ENCODE measurements at regions not wholly inside any gene's neighbourhood (a gene's known extent, or its start where the extent isn't known, plus 50 kb on each side); places are given as distances from the start of the nearest gene placed in this dataset.

DNA sequence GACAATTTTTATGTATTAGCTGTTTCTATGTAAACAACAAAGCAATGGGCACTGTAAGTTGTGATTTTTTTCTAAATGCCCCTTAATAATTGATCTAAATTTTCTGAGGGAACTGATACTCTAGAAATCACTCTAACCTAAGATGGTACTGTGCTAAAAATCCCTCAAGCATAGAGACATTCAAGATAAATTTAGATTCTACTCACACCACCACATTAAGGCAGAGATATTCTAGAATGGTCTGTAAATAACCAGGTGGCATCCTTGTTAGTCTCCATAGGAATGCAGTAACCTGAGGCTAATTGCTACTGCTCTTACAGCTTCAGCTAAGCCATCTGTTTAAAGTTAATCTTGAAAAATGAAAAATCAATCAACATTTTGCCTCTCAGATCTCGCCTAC, 87.3 kb downstream of the SLC41A2 start:
- Histone ChIP-seq H3K4me2 (ENCODE audit: insufficient read depth, low read length) (no peak overlapping the region), H3K36me3 (ENCODE audit: insufficient read depth, low read length) (no peaks in the 10 kb centered on the region), H3K27me3 (ENCODE audit: insufficient read depth, low read length) (no peaks in the 10 kb centered on the region), H3K4me3 (ENCODE audit: insufficient read depth, low read length) (no peak overlapping the region), H3K9me3 (ENCODE audit: low read depth, low read length) (no peaks in the 10 kb centered on the region), H4K20me1 (ENCODE audit: insufficient read depth, low read length) (no peaks in the 10 kb centered on the region), H2AFZ (ENCODE audit: low read length) (no peak overlapping the region), H3K4me1 (ENCODE audit: insufficient read depth, low read length) (peaks cover 2% of the 10 kb centered on the region), H3K79me2 (ENCODE audit: insufficient read depth, low read length) (no peaks in the 10 kb centered on the region), H3K27ac (ENCODE audit: low read depth, low read length) (no peak overlapping the region)
- DNase-seq (ENCODE audit: insufficient read length, low spot score, missing footprints) = peak; percentile 1
- TF ChIP-seq, protein P1, sequence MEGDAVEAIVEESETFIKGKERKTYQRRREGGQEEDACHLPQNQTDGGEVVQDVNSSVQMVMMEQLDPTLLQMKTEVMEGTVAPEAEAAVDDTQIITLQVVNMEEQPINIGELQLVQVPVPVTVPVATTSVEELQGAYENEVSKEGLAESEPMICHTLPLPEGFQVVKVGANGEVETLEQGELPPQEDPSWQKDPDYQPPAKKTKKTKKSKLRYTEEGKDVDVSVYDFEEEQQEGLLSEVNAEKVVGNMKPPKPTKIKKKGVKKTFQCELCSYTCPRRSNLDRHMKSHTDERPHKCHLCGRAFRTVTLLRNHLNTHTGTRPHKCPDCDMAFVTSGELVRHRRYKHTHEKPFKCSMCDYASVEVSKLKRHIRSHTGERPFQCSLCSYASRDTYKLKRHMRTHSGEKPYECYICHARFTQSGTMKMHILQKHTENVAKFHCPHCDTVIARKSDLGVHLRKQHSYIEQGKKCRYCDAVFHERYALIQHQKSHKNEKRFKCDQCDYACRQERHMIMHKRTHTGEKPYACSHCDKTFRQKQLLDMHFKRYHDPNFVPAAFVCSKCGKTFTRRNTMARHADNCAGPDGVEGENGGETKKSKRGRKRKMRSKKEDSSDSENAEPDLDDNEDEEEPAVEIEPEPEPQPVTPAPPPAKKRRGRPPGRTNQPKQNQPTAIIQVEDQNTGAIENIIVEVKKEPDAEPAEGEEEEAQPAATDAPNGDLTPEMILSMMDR (IDR thresholded peaks at IDR 0.05; ENCODE audit: extremely low read depth, low read depth, low read length) = no peak

DNA sequence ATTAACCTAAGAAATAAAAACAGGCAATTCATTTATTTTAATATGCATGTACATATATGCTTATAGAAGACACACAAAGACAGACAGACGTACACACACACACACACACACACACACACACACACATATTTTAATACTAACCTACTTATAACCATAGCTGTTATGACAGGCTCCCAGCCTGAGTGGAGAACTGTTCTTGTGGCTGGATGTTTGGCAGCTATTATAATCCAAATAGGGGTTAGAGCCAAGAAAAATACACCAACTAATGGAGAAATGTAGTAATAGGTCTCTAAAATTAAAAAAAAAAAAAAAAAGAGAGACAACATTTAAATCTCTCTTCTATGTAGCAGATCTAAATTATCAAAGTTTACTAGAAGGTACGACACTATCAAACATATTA, 91.8 kb downstream of the SLC41A2 start:
- H3K79me2 ChIP-seq (ENCODE audit: insufficient read depth, low read length) = no peaks in the 10 kb centered on the region
- no peak overlapping the region for H2AFZ ChIP-seq (ENCODE audit: low read length)
- TF ChIP-seq, protein P1 (IDR thresholded peaks at IDR 0.05; ENCODE audit: extremely low read depth, low read depth, low read length) = no peak
- H3K4me3 ChIP-seq (ENCODE audit: insufficient read depth, low read length) = no peak overlapping the region
- H3K4me1 ChIP-seq (ENCODE audit: insufficient read depth, low read length) = peaks cover 25% of the 10 kb centered on the region
- peak; percentile 43 for DNase-seq (ENCODE audit: insufficient read length, low spot score, missing footprints)
- H3K27ac ChIP-seq (ENCODE audit: low read depth, low read length) = no peak overlapping the region
- H3K4me2 ChIP-seq (ENCODE audit: insufficient read depth, low read length) = no peak overlapping the region
- no peaks in the 10 kb centered on the region for H3K27me3 ChIP-seq (ENCODE audit: insufficient read depth, low read length)
- H4K20me1 ChIP-seq (ENCODE audit: insufficient read depth, low read length) = no peaks in the 10 kb centered on the region
- H3K36me3 ChIP-seq (ENCODE audit: insufficient read depth, low read length) = no peaks in the 10 kb centered on the region
- no peaks in the 10 kb centered on the region for H3K9me3 ChIP-seq (ENCODE audit: low read depth, low read length)

DNA sequence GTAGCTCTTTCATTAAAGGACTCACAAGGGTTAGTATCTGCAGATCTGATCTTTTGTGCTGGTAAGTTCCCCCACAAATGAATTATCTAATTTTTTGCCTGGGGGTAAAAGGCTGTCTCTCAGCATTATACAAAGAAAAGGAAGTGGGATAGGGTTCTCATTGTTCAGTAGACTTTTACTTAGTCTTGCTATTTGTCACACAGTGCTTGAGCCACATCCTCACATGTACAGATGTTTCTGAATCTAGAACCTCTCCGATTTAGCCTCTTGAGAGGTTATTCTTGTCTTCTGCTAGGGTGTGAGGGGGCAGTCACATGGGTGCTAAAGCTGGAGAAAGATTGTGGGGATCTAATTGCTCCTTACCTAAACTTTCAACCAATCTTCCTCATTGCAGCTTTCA, 93.0 kb downstream of the SLC41A2 start:
- Histone ChIP-seq H4K20me1 (ENCODE audit: insufficient read depth, low read length) (no peaks in the 10 kb centered on the region), H2AFZ (ENCODE audit: low read length) (no peak overlapping the region), H3K4me1 (ENCODE audit: insufficient read depth, low read length) (peaks cover 25% of the 10 kb centered on the region), H3K4me2 (ENCODE audit: insufficient read depth, low read length) (no peak overlapping the region), H3K9me3 (ENCODE audit: low read depth, low read length) (no peaks in the 10 kb centered on the region), H3K79me2 (ENCODE audit: insufficient read depth, low read length) (no peaks in the 10 kb centered on the region), H3K36me3 (ENCODE audit: insufficient read depth, low read length) (no peaks in the 10 kb centered on the region), H3K27ac (ENCODE audit: low read depth, low read length) (no peak overlapping the region), H3K4me3 (ENCODE audit: insufficient read depth, low read length) (no peak overlapping the region), H3K27me3 (ENCODE audit: insufficient read depth, low read length) (no peaks in the 10 kb centered on the region)
- no peak for DNase-seq (ENCODE audit: insufficient read length, low spot score, missing footprints)
- TF ChIP-seq, protein P1 (IDR thresholded peaks at IDR 0.05; ENCODE audit: extremely low read depth, low read depth, low read length) = no peak

DNA sequence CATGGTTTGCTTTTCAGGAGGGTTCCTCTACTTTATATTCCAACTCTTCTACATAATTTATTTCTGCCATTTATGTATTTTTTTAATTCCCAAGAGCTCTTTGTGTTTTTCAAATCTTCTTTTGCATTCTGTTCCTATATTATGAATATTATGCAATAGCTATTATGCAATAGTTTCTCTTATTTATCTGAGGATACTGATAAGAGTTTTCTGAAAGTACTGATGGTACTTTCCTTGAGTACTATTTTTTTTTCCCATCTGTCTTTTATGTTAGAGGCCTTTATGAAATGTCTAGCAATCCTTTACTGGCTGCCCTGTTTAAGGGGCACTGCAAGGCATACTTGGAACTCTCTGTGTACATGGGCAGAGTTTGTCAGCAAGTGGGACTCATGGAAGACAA, 93.4 kb downstream of the SLC41A2 start:
- no peak overlapping the region for H2AFZ ChIP-seq (ENCODE audit: low read length)
- TF ChIP-seq, protein P1 (IDR thresholded peaks at IDR 0.05; ENCODE audit: extremely low read depth, low read depth, low read length) = no peak
- H3K79me2 ChIP-seq (ENCODE audit: insufficient read depth, low read length) = no peaks in the 10 kb centered on the region
- no peak for DNase-seq (ENCODE audit: insufficient read length, low spot score, missing footprints)
- no peaks in the 10 kb centered on the region for H3K36me3 ChIP-seq (ENCODE audit: insufficient read depth, low read length)
- no peak overlapping the region for H3K4me3 ChIP-seq (ENCODE audit: insufficient read depth, low read length)
- peaks cover 25% of the 10 kb centered on the region for H3K4me1 ChIP-seq (ENCODE audit: insufficient read depth, low read length)
- no peaks in the 10 kb centered on the region for H3K27me3 ChIP-seq (ENCODE audit: insufficient read depth, low read length)
- no peaks in the 10 kb centered on the region for H4K20me1 ChIP-seq (ENCODE audit: insufficient read depth, low read length)
- H3K4me2 ChIP-seq (ENCODE audit: insufficient read depth, low read length) = no peak overlapping the region
- H3K27ac ChIP-seq (ENCODE audit: low read depth, low read length) = no peak overlapping the region
- no peaks in the 10 kb centered on the region for H3K9me3 ChIP-seq (ENCODE audit: low read depth, low read length)
